Testis (tissue), 2 donors: ENCODE measurements at regions not wholly inside any gene's neighbourhood (a gene's known extent, or its start where the extent isn't known, plus 50 kb on each side); places are given as distances from the start of the nearest gene placed in this dataset.

Experiments used
- POLR2A ChIP-seq: fragments of 450-650 bp; IDR thresholded peaks from one replicate; pipeline ENCODE4 v1.6.1; 2017; ENCODE audit warnings: antibody characterized with exemption, mild to moderate bottlenecking, moderate library complexity
- TF ChIP-seq, protein P1 (sequence below), 3 experiments: fragments of 450-650 bp in 2 of 3; fragments of 200-600 bp in 1 of 3; sonication (generic) in 1 of 3; IDR thresholded peaks; one replicate each; pipeline ENCODE4 v1.5.1; 2016 to 2019; ENCODE audit warnings: antibody characterized with exemption in 3 of 3, mild to moderate bottlenecking in 2 of 3, moderate library complexity in 1 of 3

DNA sequence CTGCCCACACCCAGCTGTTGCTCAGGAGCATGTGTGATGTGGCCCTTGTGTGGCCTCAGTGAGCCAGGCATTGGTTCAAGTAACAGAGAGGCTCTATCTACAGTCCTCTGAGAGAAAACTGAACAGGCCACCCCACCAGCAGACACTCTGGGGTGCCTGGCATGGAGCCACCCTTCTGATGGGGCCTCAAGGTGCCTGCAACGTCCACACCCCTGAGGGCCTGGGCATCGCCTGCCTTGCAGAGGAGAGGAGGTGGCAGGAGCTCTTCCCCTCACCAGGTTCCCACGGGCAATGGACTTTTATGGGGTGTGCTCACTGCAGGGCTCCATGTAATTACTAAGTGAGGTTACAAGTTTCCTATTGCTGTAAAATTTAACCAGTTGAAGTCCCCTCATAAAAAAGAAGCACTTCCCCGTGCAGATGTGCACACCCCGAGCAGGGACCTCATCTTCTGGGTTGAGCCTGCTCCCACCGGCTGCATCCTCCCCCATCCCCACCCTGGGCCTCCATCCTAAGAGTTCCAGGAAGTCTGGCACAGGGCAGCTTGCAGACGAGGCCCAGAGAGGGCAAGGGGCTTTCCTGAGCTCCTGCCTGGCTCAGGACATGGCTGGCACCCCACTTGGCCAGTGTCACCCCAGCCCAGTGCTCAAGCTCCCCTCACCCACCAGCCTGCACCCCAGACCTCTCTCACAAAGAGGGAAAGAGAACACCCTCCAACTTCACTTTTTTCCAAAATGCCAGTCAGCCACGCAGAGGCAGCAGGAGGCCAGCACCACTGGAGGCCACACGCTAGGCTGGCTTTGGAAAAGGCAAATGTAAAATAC lies 270.4 kb upstream of the RTL1 start:
- TF ChIP-seq, protein P1, sequence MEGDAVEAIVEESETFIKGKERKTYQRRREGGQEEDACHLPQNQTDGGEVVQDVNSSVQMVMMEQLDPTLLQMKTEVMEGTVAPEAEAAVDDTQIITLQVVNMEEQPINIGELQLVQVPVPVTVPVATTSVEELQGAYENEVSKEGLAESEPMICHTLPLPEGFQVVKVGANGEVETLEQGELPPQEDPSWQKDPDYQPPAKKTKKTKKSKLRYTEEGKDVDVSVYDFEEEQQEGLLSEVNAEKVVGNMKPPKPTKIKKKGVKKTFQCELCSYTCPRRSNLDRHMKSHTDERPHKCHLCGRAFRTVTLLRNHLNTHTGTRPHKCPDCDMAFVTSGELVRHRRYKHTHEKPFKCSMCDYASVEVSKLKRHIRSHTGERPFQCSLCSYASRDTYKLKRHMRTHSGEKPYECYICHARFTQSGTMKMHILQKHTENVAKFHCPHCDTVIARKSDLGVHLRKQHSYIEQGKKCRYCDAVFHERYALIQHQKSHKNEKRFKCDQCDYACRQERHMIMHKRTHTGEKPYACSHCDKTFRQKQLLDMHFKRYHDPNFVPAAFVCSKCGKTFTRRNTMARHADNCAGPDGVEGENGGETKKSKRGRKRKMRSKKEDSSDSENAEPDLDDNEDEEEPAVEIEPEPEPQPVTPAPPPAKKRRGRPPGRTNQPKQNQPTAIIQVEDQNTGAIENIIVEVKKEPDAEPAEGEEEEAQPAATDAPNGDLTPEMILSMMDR (IDR thresholded peaks at IDR 0.05): no peak
- TF ChIP-seq POLR2A: no peak
